Sigmoid colon (tissue), 6 donors: ENCODE measurements at regions not wholly inside any gene's neighbourhood (a gene's known extent, or its start where the extent isn't known, plus 50 kb on each side); places are given as distances from the start of the nearest gene placed in this dataset.

ENCODE experiments used
- DNase-seq: peaks from one replicate; pipeline ENCODE4 v3.0.0-alpha.2; 2019
- H3K27ac ChIP-seq, 4 donors: fragments of 200-600 bp; sonication (generic); one replicate each; pipeline ENCODE4 v1.5.1; 2016 to 2019; ENCODE audit warnings: mild to moderate bottlenecking in 1 of 4
- H3K27me3 ChIP-seq, 3 donors: fragments of 200-600 bp; sonication (generic); one replicate each; pipeline ENCODE4 v1.5.1; 2019; ENCODE audit warnings: mild to moderate bottlenecking in 1 of 3
- H3K36me3 ChIP-seq, 4 donors: fragments of 200-600 bp; sonication (generic); one replicate each; pipeline ENCODE4 v1.5.1; 2016 to 2019
- H3K4me1 ChIP-seq, 4 donors: fragments of 200-600 bp; sonication (generic); one replicate each; pipeline ENCODE4 v1.5.1; 2017 to 2019
- H3K4me3 ChIP-seq, 4 donors: fragments of 200-600 bp; sonication (generic); one replicate each; pipeline ENCODE4 v1.5.1; 2017 to 2019; ENCODE audit warnings: mild to moderate bottlenecking in 2 of 4, moderate library complexity in 1 of 4
- H3K9me3 ChIP-seq, 4 donors: fragments of 200-600 bp in 3 of 4; sonication (generic) in 3 of 4; one replicate each; pipeline versions ENCODE4 v1.5.1 to v1.6.1; 2013 to 2019
- EP300 ChIP-seq, 4 donors: sonication (generic); formaldehyde crosslinking; IDR thresholded peaks; one replicate each; pipeline ENCODE4 v1.6.1; 2017; ENCODE audit warnings: antibody characterized with exemption in 4 of 4
- POLR2A ChIP-seq, 2 donors: fragments of 450-650 bp; IDR thresholded peaks; one replicate each; pipeline ENCODE4 v1.6.1; 2016; ENCODE audit warnings: antibody characterized with exemption in 2 of 2, mild to moderate bottlenecking in 2 of 2, moderate library complexity in 2 of 2
- POLR2AphosphoS5 ChIP-seq, 4 donors: sonication (generic); formaldehyde crosslinking; IDR thresholded peaks; one replicate each; pipeline ENCODE4 v1.6.1; 2017; ENCODE audit warnings: antibody characterized with exemption in 4 of 4
- WGBS, 2 donors: extraction: QIAGEN DNeasy Blood & Tissue Kit; methylation state at CpG; one replicate each; pipeline ENCODE4 v1.1.7; 2013; 5-methylcytosine and 5-hydroxymethylcytosine counted together
- intact Hi-C: fragments of 100-400 bp; cut with DNase I; formaldehyde crosslinking; loops from one replicate; pipeline ENCODE4 v1.15.1; 2023
- TF ChIP-seq, protein P1 (sequence below), 4 experiments: fragments of 450-650 bp in 3 of 4; fragments of 200-600 bp in 1 of 4; IDR thresholded peaks; one replicate each; pipeline ENCODE4 v1.5.1; 2016 to 2019; ENCODE audit warnings: antibody characterized with exemption in 4 of 4, mild to moderate bottlenecking in 3 of 4, moderate library complexity in 2 of 4
- donor health status: healthy with polysubstance abuse.
- donor health status: healthy.

DNA sequence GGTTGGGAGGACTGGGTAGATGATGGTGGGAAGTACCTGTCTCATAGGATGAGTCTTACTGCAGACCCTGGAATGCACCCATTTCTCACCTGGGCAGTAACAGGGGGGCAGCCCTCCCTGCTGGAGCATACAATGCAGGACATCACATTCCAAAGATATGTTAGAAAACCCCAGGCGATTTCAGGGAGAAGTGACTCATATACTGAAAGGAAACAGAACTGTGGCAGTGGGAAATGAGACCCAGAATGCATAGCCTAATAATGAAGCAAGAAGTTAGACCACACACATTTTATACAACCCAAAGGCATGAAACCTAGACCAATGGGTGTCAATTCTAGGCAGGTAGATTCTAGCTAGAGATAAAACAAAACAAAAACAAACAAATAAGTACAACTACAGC is 402.7 kb downstream of the IRS2 start:
- H3K27ac ChIP-seq: no peak overlapping the region
- no peak for TF ChIP-seq POLR2AphosphoS5 (IDR thresholded peaks at IDR 0.05)
- TF ChIP-seq EP300 (IDR thresholded peaks at IDR 0.05): no peak
- no peak for TF ChIP-seq POLR2A (IDR thresholded peaks at IDR 0.05)
- TF ChIP-seq, protein P1, sequence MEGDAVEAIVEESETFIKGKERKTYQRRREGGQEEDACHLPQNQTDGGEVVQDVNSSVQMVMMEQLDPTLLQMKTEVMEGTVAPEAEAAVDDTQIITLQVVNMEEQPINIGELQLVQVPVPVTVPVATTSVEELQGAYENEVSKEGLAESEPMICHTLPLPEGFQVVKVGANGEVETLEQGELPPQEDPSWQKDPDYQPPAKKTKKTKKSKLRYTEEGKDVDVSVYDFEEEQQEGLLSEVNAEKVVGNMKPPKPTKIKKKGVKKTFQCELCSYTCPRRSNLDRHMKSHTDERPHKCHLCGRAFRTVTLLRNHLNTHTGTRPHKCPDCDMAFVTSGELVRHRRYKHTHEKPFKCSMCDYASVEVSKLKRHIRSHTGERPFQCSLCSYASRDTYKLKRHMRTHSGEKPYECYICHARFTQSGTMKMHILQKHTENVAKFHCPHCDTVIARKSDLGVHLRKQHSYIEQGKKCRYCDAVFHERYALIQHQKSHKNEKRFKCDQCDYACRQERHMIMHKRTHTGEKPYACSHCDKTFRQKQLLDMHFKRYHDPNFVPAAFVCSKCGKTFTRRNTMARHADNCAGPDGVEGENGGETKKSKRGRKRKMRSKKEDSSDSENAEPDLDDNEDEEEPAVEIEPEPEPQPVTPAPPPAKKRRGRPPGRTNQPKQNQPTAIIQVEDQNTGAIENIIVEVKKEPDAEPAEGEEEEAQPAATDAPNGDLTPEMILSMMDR (IDR thresholded peaks at IDR 0.05): no peak
- no peaks in the 10 kb centered on the region for H3K4me1 ChIP-seq
- H3K9me3 ChIP-seq: no peaks in the 10 kb centered on the region
- 69 to 78% methylated on average over 1 of the region's 1 CpG for WGBS, 2 donors
- H3K4me3 ChIP-seq: no peak overlapping the region
- intact Hi-C loops: no loop called here
- no peaks in the 10 kb centered on the region for H3K36me3 ChIP-seq
- DNase-seq: no peak
- H3K27me3 ChIP-seq: no peaks in the 10 kb centered on the region

DNA sequence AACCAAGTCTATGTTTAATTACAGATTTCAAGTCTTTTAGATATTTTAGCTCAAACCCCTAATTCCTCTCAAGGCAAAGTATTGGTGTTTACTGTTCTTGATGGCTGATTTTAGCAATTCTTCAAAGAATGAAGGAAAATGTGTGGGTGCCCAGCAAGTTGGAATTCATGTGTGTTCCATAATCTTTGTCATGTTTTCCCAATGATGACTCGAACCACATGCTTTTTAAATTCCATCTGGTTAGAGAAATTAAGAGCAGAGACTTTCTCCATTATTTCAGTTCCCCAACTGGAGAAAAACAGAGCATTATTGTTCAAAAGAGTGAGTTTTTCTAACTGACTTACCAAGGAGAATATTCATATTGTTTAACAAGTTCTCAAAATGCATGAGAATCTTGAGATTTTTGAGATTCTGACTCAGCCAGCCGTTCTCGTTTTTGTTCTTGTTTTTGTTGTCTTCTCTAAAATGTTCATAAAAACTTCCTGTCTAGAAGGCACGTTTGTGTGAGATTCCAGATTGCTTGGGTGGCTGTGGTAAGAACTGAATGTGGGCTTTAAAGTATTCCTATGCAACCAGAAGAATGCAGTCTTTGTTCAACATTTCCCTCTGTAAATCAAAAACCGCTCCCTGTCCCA is 404.7 kb downstream of the IRS2 start:
- no peaks in the 10 kb centered on the region for H3K9me3 ChIP-seq
- H3K27me3 ChIP-seq: no peaks in the 10 kb centered on the region
- no peak overlapping the region for H3K4me3 ChIP-seq
- TF ChIP-seq, protein P1 (IDR thresholded peaks at IDR 0.05): no peak
- no peak for TF ChIP-seq POLR2A (IDR thresholded peaks at IDR 0.05)
- TF ChIP-seq POLR2AphosphoS5 (IDR thresholded peaks at IDR 0.05): no peak
- no peak for TF ChIP-seq EP300 (IDR thresholded peaks at IDR 0.05)
- H3K36me3 ChIP-seq: no peaks in the 10 kb centered on the region
- DNase-seq: no peak
- 55 to 61% methylated on average over 5 of the region's 5 CpGs for WGBS, 2 donors
- intact Hi-C loops: no loop called here
- no peak overlapping the region for H3K27ac ChIP-seq
- no peaks in the 10 kb centered on the region for H3K4me1 ChIP-seq

DNA sequence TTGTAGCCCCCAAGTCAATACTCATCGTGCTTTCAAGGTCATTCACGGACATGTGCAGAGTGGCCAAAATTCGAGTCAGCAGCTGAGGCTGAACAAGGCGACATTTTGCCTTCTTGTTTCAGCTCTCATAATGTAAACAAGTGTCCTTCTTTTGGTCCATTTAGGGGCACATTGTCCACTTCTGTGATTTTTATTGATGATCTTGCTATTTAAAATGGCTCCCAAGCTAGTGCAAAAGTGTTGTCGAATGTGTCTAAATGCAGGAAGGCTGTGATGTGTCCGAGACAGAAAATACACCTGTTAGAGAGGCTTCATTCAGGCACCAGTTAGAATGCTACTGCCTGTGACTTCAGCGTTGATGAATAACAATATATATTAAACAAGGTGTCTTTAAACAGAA is 405.9 kb downstream of the IRS2 start:
- DNase-seq: no peak
- no peaks in the 10 kb centered on the region for H3K36me3 ChIP-seq
- intact Hi-C loops: no loop called here
- 85 to 91% methylated on average over 7 of the region's 7 CpGs for WGBS, 2 donors
- no peaks in the 10 kb centered on the region for H3K4me1 ChIP-seq
- H3K27ac ChIP-seq: no peak overlapping the region
- H3K27me3 ChIP-seq: no peaks in the 10 kb centered on the region
- H3K4me3 ChIP-seq: no peak overlapping the region
- no peaks in the 10 kb centered on the region for H3K9me3 ChIP-seq
- TF ChIP-seq POLR2A (IDR thresholded peaks at IDR 0.05) (no peak), EP300 (IDR thresholded peaks at IDR 0.05) (no peak), POLR2AphosphoS5 (IDR thresholded peaks at IDR 0.05) (no peak)
- TF ChIP-seq, protein P1 (IDR thresholded peaks at IDR 0.05): no peak

DNA sequence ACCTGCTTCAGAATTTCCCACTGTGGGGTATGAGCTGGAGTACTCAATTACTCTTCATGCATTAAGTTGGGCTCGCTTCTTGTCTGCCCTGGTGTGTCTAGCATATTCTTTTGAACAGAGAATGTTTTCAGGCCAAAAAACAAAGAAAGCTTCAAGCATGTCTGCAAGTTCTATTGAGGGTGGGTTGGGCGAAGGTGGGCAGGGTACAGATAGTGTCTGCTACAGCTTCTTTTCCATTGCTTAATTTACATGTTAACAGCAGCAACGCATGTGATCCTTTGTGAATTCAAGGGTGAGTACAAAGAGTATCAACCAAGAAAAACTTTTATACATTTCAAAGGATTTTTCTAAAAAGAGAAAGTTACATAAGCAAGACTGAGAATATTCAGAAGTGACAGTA is 406.5 kb downstream of the IRS2 start:
- TF ChIP-seq POLR2A (IDR thresholded peaks at IDR 0.05) (no peak), POLR2AphosphoS5 (IDR thresholded peaks at IDR 0.05) (no peak), EP300 (IDR thresholded peaks at IDR 0.05) (no peak)
- TF ChIP-seq, protein P1 (IDR thresholded peaks at IDR 0.05): no peak
- H3K4me3 ChIP-seq: no peak overlapping the region
- no peaks in the 10 kb centered on the region for H3K27me3 ChIP-seq
- H3K9me3 ChIP-seq: no peaks in the 10 kb centered on the region
- WGBS, 2 donors: 58 to 67% methylated on average over 3 of the region's 3 CpGs
- intact Hi-C loops: no loop called here
- H3K27ac ChIP-seq: no peak overlapping the region
- no peak for DNase-seq
- H3K36me3 ChIP-seq: no peaks in the 10 kb centered on the region
- no peaks in the 10 kb centered on the region for H3K4me1 ChIP-seq

DNA sequence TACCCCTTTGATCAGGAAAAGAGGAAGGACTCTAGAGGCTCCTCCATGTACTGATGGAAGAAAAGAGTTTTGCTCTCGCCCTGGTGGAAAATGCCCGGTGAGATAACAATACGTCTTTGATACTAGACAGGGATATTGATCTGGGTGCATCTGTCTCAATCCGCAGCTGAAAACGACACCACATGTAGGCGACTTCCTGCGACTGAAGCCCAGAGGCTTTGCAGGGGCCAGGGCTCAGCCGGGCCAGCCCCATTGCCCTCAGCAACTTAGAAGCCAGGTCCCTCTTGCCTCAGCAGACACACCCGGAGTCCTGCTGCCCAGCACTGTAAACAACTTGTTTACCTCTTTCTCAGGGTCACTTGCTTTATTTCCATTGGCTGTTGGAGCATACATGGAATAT is 409.4 kb downstream of the IRS2 start:
- no peak for TF ChIP-seq EP300 (IDR thresholded peaks at IDR 0.05)
- 82 to 84% methylated on average over 9 of the region's 9 CpGs for WGBS, 2 donors
- Histone ChIP-seq H3K27me3 (no peaks in the 10 kb centered on the region), H3K27ac (no peak overlapping the region), H3K9me3 (no peaks in the 10 kb centered on the region), H3K36me3 (no peaks in the 10 kb centered on the region), H3K4me3 (no peak overlapping the region), H3K4me1 (no peaks in the 10 kb centered on the region)
- intact Hi-C loops: no loop called here
- DNase-seq: no peak
